ENCODE measurements at regions not wholly inside any gene's neighbourhood (a gene's known extent, or its start where the extent isn't known, plus 50 kb on each side); places are given as distances from the start of the nearest gene placed in this dataset.

DNA sequence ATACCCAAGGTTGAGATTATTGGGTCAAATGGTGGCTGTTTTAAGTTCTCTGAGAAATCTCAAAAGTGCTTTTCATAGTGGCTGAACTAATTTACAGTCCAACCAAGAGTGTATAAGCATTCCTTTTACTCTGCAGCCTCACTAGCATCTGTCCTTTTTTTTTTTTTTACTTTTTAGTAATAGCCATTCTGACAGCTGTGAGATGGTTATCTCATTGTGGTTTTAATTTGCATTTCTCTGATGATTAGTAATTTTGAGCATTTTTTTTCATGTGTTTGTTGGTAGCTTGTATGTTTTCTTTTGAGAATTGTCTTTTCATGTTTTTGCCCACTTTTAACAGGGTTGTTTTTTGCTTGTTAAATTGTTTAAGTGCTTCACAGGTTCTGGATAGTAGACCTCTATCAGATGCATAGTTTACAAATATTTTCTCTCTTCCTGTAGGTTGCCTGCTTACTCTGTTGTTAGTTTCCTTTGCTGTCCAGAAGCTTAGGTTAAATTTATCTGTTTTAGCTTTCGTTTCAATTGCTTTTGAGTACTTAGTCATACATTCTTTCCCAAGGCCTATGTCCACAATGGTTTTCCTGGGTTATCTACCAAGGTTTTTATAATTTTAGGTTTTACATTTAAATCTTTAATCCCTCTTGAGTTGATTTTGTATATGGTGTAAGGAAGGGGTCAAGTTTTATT is 881.3 kb upstream of the SEL1L start:
- in situ Hi-C loops (cut with MboI; ENCODE audit: low pct_unique_long_range_greater_than_20kb, low sequenced_read_pairs, unreplicated experiment), result no loop called here
- TF ChIP-seq CTCF (IDR thresholded peaks at IDR 0.05; ENCODE audit: extremely low read depth, insufficient read depth, missing control alignments), result no peak
- DNase-seq (ENCODE audit: low spot score), result no peak

GRCh38 chr14:82419933-82420332 is 886.3 kb upstream of the SEL1L start:
- no peak for TF ChIP-seq CTCF (IDR thresholded peaks at IDR 0.05; ENCODE audit: extremely low read depth, insufficient read depth, missing control alignments)
- DNase-seq (ENCODE audit: low spot score), result no peak
- in situ Hi-C loops (cut with MboI; ENCODE audit: low pct_unique_long_range_greater_than_20kb, low sequenced_read_pairs, unreplicated experiment), result no loop called here

GRCh38 chr14:82420871-82421270 is 887.2 kb upstream of the SEL1L start:
- no peak for DNase-seq (ENCODE audit: low spot score)
- TF ChIP-seq CTCF (IDR thresholded peaks at IDR 0.05; ENCODE audit: extremely low read depth, insufficient read depth, missing control alignments), result no peak
- in situ Hi-C loops (cut with MboI; ENCODE audit: low pct_unique_long_range_greater_than_20kb, low sequenced_read_pairs, unreplicated experiment), result no loop called here

- no peak for TF ChIP-seq CTCF (IDR thresholded peaks at IDR 0.05; ENCODE audit: extremely low read depth, insufficient read depth, missing control alignments)
- in situ Hi-C loops (cut with MboI; ENCODE audit: low pct_unique_long_range_greater_than_20kb, low sequenced_read_pairs, unreplicated experiment), result no loop called here
- DNase-seq (ENCODE audit: low spot score), result no peak
Observed at GRCh38 chr14:82421286-82421685, 887.6 kb upstream of the SEL1L start.

GRCh38 chr14:82422230-82422629 is 888.6 kb upstream of the SEL1L start:
- DNase-seq (ENCODE audit: low spot score), result no peak
- no peak for TF ChIP-seq CTCF (IDR thresholded peaks at IDR 0.05; ENCODE audit: extremely low read depth, insufficient read depth, missing control alignments)
- in situ Hi-C loops (cut with MboI; ENCODE audit: low pct_unique_long_range_greater_than_20kb, low sequenced_read_pairs, unreplicated experiment), result no loop called here

- TF ChIP-seq CTCF (IDR thresholded peaks at IDR 0.05; ENCODE audit: extremely low read depth, insufficient read depth, missing control alignments), result no peak
- in situ Hi-C loops (cut with MboI; ENCODE audit: low pct_unique_long_range_greater_than_20kb, low sequenced_read_pairs, unreplicated experiment), result no loop called here
Observed at GRCh38 chr14:82425261-82425660, 891.6 kb upstream of the SEL1L start.

More at GRCh38 chr14:82425261-82425660, 891.6 kb upstream of the SEL1L start:
- DNase-seq (ENCODE audit: low spot score), result no peak
